Mesenchymal stem cell (in vitro differentiated cells and primary cell): ENCODE measurements at regions not wholly inside any gene's neighbourhood (a gene's known extent, or its start where the extent isn't known, plus 50 kb on each side); places are given as distances from the start of the nearest gene placed in this dataset.

Source experiments
- DNase-seq: peaks from one replicate; pipeline ENCODE4 v3.0.0-alpha.2; 2013
- H2AFZ ChIP-seq: one replicate; pipeline ENCODE4 v1.6.1; 2013; ENCODE audit warnings: low read depth, mild to moderate bottlenecking, control low read depth, inconsistent platforms, low read length, moderate library complexity
- H2AK5ac ChIP-seq: 2 replicates; pipeline ENCODE4 v1.6.1; 2013; ENCODE audit warnings: low read length, moderate library complexity, mild to moderate bottlenecking, inconsistent platforms; ENCODE audit not compliant: severe bottlenecking
- H2BK120ac ChIP-seq: one replicate; pipeline ENCODE4 v1.6.1; 2013; ENCODE audit warnings: low read depth, mild to moderate bottlenecking, inconsistent platforms, low read length, moderate library complexity
- H2BK12ac ChIP-seq, 2 experiments: one replicate each; pipeline ENCODE4 v1.6.1; 2013; ENCODE audit warnings: inconsistent platforms in 2 of 2, low read length in 2 of 2, mild to moderate bottlenecking in 2 of 2, moderate library complexity in 2 of 2, control low read depth in 1 of 2
- H2BK15ac ChIP-seq: one replicate; pipeline ENCODE4 v1.6.1; 2013; ENCODE audit warnings: mild to moderate bottlenecking, low read depth, inconsistent platforms; ENCODE audit not compliant: poor library complexity, severe bottlenecking
- H2BK5ac ChIP-seq: 2 replicates; pipeline ENCODE4 v1.6.1; 2013; ENCODE audit warnings: low read depth, mild to moderate bottlenecking, low read length, control low read depth, inconsistent platforms; ENCODE audit not compliant: poor library complexity, severe bottlenecking
- H3K14ac ChIP-seq, 2 experiments: one replicate each; pipeline ENCODE4 v1.6.1; 2013; ENCODE audit warnings: inconsistent platforms in 2 of 2, low read length in 2 of 2, control low read depth in 1 of 2, mild to moderate bottlenecking in 1 of 2, moderate library complexity in 1 of 2
- H3K18ac ChIP-seq, 2 experiments: one replicate each; pipeline ENCODE4 v1.6.1; 2013; ENCODE audit warnings: inconsistent platforms in 2 of 2, low read length in 2 of 2, control low read depth in 1 of 2, low read depth in 1 of 2, mild to moderate bottlenecking in 1 of 2
- H3K23ac ChIP-seq, 2 experiments: one replicate each; pipeline ENCODE4 v1.6.1; 2013; ENCODE audit warnings: inconsistent platforms in 2 of 2, low read length in 2 of 2, mild to moderate bottlenecking in 2 of 2, moderate library complexity in 2 of 2, control low read depth in 1 of 2
- H3K27ac ChIP-seq: 2 replicates; pipeline ENCODE4 v1.5.1; 2013; ENCODE audit warnings: mild to moderate bottlenecking, moderate library complexity, low read length, control low read depth, inconsistent platforms; ENCODE audit not compliant: poor library complexity, severe bottlenecking
- H3K27me3 ChIP-seq, 2 experiments: 2 replicates each; pipeline versions ENCODE4 v1.6.1 to v1.7.0; 2013; ENCODE audit warnings: low read length in 2 of 2, mild to moderate bottlenecking in 2 of 2, moderate library complexity in 2 of 2, control low read depth in 1 of 2, inconsistent platforms in 1 of 2; ENCODE audit not compliant: control insufficient read depth in 1 of 2, insufficient read depth in 1 of 2
- H3K36me3 ChIP-seq, 2 experiments: 2 replicates each; pipeline versions ENCODE4 v1.6.1 to v1.7.0; 2013; ENCODE audit warnings: low read length in 2 of 2, control low read depth in 1 of 2, inconsistent platforms in 1 of 2, low read depth in 1 of 2, mild to moderate bottlenecking in 1 of 2; ENCODE audit not compliant: insufficient read depth in 2 of 2, control insufficient read depth in 1 of 2
- H3K4ac ChIP-seq, 2 experiments: one replicate each; pipeline ENCODE4 v1.6.1; 2013; ENCODE audit warnings: inconsistent platforms in 2 of 2, low read length in 2 of 2, mild to moderate bottlenecking in 2 of 2, moderate library complexity in 2 of 2, control low read depth in 1 of 2, low read depth in 1 of 2
- H3K4me1 ChIP-seq: 2 replicates; pipeline ENCODE4 v1.6.1; 2013; ENCODE audit warnings: low read depth, low read length, control low read depth; ENCODE audit not compliant: control insufficient read depth, insufficient read depth
- H3K4me2 ChIP-seq: 2 replicates; pipeline ENCODE4 v1.6.1; 2013; ENCODE audit warnings: low read length, mild to moderate bottlenecking, inconsistent platforms; ENCODE audit not compliant: poor library complexity, severe bottlenecking
- H3K4me3 ChIP-seq, 2 experiments: 2 replicates each; pipeline versions ENCODE4 v1.5.1 to v1.7.0; 2013; ENCODE audit warnings: low read length in 2 of 2, mild to moderate bottlenecking in 2 of 2, control low read depth in 1 of 2, low read depth in 1 of 2; ENCODE audit not compliant: insufficient read depth in 1 of 2
- H3K79me1 ChIP-seq: replicated peaks from 2 replicates; pipeline ENCODE4 v1.6.1; 2013; ENCODE audit warnings: mild to moderate bottlenecking, control low read depth, low read length, inconsistent platforms; ENCODE audit not compliant: poor library complexity, severe bottlenecking
- H3K9ac ChIP-seq: 2 replicates; pipeline ENCODE4 v1.7.0; 2013; ENCODE audit warnings: mild to moderate bottlenecking, low read length, moderate library complexity
- H3K9me3 ChIP-seq: 2 replicates; pipeline ENCODE4 v1.7.0; 2013; ENCODE audit warnings: mild to moderate bottlenecking, low read length; ENCODE audit not compliant: control insufficient read depth
- H4K8ac ChIP-seq: one replicate; pipeline ENCODE4 v1.6.1; 2013; ENCODE audit warnings: inconsistent platforms, mild to moderate bottlenecking, low read length, moderate library complexity
- H4K91ac ChIP-seq: one replicate; pipeline ENCODE4 v1.6.1; 2013; ENCODE audit warnings: mild to moderate bottlenecking, low read length, inconsistent platforms
- WGBS: methylation state at CpG from one replicate; pipeline ENCODE4 v1.1.7; 2013; ENCODE audit warnings: mixed read lengths; 5-methylcytosine and 5-hydroxymethylcytosine counted together

DNA sequence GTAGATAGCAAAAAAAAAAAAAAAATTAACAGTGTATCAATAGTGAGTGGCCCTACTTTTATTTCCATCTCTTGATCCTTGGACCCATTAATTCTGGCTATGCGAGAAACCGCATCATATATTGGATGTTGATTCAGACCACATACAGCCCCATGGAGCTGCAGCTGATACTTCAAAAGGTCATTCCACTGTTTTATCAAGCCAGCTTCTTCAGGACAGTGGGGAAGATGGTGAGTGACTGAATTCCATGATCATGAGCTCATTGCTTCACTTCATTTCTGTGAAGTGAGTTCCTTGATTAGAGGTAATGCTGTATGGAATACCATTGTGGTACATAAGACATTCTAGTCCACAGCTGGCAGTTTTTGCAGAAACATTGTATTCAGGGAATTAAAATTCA is 222.9 kb upstream of the MEF2C start:
- Histone ChIP-seq H4K8ac (no peak overlapping the region), H3K4me3 (no peak overlapping the region), H3K27me3 (no peaks in the 10 kb centered on the region), H3K23ac (no peak overlapping the region), H2AFZ (no peak overlapping the region), H2BK120ac (no peak overlapping the region), H3K14ac (no peak overlapping the region), H3K9me3 (peaks cover 3% of the 10 kb centered on the region), H2AK5ac (no peak overlapping the region), H3K9ac (no peak overlapping the region), H2BK5ac (no peak overlapping the region), H3K4me2 (no peak overlapping the region), H3K79me1 (no peaks in the 10 kb centered on the region), H3K27ac (no peak overlapping the region), H4K91ac (no peak overlapping the region), H3K18ac (no peak overlapping the region), H2BK15ac (no peak overlapping the region), H2BK12ac (no peak overlapping the region), H3K36me3 (no peaks in the 10 kb centered on the region), H3K4ac (no peak overlapping the region), H3K4me1 (no peaks in the 10 kb centered on the region)
- 100% methylated on average over 2 of the region's 2 CpGs for WGBS
- DNase-seq: no peak

DNA sequence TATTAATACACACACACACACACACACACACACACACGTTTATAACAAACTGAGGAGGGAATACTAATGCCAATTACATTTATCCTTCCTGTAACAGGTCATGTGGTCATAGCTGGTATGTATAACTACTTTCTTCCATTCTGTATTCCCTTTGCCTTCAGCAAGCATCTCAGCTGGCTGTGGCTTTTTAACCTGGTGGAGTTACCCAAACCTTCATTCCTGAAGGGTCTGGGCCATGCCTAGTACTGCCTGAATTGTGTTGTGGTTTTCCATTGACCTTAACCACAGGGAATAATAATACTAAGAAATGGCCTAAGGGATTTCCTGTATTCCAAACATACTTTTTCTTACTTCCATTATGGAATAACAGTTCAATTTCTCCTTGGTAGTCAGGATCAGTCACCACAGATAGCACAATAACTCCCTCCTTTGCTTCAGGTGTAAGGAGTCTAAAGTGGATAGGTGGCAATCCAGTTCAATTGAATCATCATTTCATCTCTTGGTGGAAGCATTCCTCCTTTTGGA is 222.2 kb upstream of the MEF2C start:
- Histone ChIP-seq H2BK120ac (no peak overlapping the region), H3K79me1 (no peaks in the 10 kb centered on the region), H2BK12ac (no peak overlapping the region), H3K4ac (no peak overlapping the region), H4K91ac (no peak overlapping the region), H3K23ac (no peak overlapping the region), H2AK5ac (no peak overlapping the region), H3K9ac (no peak overlapping the region), H3K36me3 (no peaks in the 10 kb centered on the region), H3K4me2 (no peak overlapping the region), H3K9me3 (peaks cover 3% of the 10 kb centered on the region), H4K8ac (no peak overlapping the region), H3K4me3 (no peak overlapping the region), H3K18ac (no peak overlapping the region), H3K4me1 (no peaks in the 10 kb centered on the region), H2BK5ac (no peak overlapping the region), H3K27me3 (no peaks in the 10 kb centered on the region), H2AFZ (no peak overlapping the region), H2BK15ac (no peak overlapping the region), H3K14ac (no peak overlapping the region), H3K27ac (peak overlapping the region; percentile 9)
- 50% methylated on average over 1 of the region's 1 CpG for WGBS
- no peak for DNase-seq

DNA sequence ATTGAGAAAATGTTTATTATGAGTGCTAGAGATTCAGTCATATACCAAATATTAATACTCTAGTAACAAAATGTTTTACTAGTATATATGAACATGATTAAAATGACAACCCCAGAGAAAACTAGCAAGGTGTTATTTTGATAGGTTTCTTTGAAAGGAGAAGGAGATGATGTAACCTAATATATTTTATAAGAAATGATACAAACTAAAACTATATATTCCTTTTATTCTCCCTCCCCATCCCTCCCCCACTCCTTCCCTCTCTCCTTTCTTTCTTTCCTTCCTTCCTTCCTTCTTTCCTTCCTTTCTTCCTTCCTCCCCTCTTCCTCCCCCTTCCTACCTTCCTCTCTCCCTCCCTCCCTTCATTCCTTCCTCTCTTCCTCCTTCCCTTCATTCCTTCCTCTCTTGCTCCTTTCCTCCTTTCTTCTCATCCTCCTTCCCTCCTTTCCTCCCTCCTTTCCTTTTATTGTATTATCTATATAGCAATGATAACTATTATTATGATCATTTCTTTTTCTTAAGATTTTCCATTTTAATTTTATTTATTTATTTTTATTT is 215.3 kb upstream of the MEF2C start:
- Histone ChIP-seq H2AK5ac (no peak overlapping the region), H2AFZ (no peak overlapping the region), H3K27ac (no peak overlapping the region), H3K14ac (no peak overlapping the region), H3K36me3 (no peaks in the 10 kb centered on the region), H3K4me3 (no peak overlapping the region), H3K23ac (no peak overlapping the region), H3K9ac (no peak overlapping the region), H3K79me1 (no peaks in the 10 kb centered on the region), H2BK15ac (no peak overlapping the region), H4K91ac (no peak overlapping the region), H3K4me1 (no peaks in the 10 kb centered on the region), H2BK120ac (no peak overlapping the region), H3K9me3 (no peaks in the 10 kb centered on the region), H3K27me3 (no peaks in the 10 kb centered on the region), H2BK12ac (no peak overlapping the region), H3K4ac (no peak overlapping the region), H2BK5ac (no peak overlapping the region), H3K18ac (no peak overlapping the region), H4K8ac (no peak overlapping the region), H3K4me2 (no peak overlapping the region)
- no peak for DNase-seq

DNA sequence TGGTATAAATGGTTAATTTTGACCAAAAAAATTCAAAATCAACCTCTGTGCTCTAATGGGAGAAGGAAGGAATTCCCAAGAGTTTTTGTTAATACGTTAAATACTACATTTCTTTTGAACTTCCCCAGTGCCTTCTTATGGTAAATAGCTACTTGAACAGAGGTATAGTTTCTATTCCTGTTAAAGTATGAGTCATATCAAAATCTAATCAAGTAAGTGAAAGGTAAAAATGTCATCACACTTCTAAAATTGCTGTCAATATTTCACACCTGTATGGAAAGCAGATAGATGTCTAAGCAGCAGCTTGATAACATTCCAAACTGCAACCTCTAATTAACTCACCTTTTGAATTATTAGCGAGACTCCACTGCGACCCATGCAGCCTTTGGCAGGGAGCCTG is 214.1 kb upstream of the MEF2C start:
- no peak overlapping the region for H2BK120ac ChIP-seq
- no peak overlapping the region for H3K23ac ChIP-seq
- no peak overlapping the region for H2BK5ac ChIP-seq
- no peak overlapping the region for H3K4me3 ChIP-seq
- no peak overlapping the region for H3K4me2 ChIP-seq
- no peak overlapping the region for H2AK5ac ChIP-seq
- no peak for DNase-seq
- no peak overlapping the region for H4K8ac ChIP-seq
- H3K27me3 ChIP-seq: no peaks in the 10 kb centered on the region
- WGBS: 100% methylated on average over 1 of the region's 3 CpGs
- no peaks in the 10 kb centered on the region for H3K9me3 ChIP-seq
- H3K18ac ChIP-seq: no peak overlapping the region
- no peaks in the 10 kb centered on the region for H3K36me3 ChIP-seq
- no peak overlapping the region for H2AFZ ChIP-seq
- H3K9ac ChIP-seq: no peak overlapping the region
- no peak overlapping the region for H3K27ac ChIP-seq
- H3K14ac ChIP-seq: no peak overlapping the region
- H2BK12ac ChIP-seq: no peak overlapping the region
- H3K79me1 ChIP-seq: no peaks in the 10 kb centered on the region
- H3K4ac ChIP-seq: no peak overlapping the region
- no peak overlapping the region for H4K91ac ChIP-seq
- H2BK15ac ChIP-seq: no peak overlapping the region
- H3K4me1 ChIP-seq: no peaks in the 10 kb centered on the region
